GM10266 (cell line): ENCODE measurements at regions not wholly inside any gene's neighbourhood (a gene's known extent, or its start where the extent isn't known, plus 50 kb on each side); places are given as distances from the start of the nearest gene placed in this dataset.

Experiments
- DNase-seq: peaks from one replicate; pipeline ENCODE4 v3.0.0; 2012; ENCODE audit errors: extremely low spot score
- CTCF ChIP-seq: IDR thresholded peaks from 2 replicates; pipeline ENCODE4 v1.5.1; 2012; ENCODE audit warnings: mild to moderate bottlenecking, low read depth; ENCODE audit not compliant: control insufficient read depth, insufficient read depth; ENCODE audit errors: missing control alignments

GRCh38 chr12:130225347-130225746, 63.1 kb downstream of the FZD10 start:
- DNase-seq: no peak
- TF ChIP-seq CTCF: no peak

- TF ChIP-seq CTCF: no peak
- DNase-seq: no peak
Observed at GRCh38 chr12:130226126-130226525, 63.9 kb downstream of the FZD10 start.

GRCh38 chr12:130226771-130227170, 64.5 kb downstream of the FZD10 start:
- TF ChIP-seq CTCF: no peak

GRCh38 chr12:130227641-130228040, 65.4 kb downstream of the FZD10 start:
- no peak for TF ChIP-seq CTCF
- no peak for DNase-seq

More at GRCh38 chr12:130226771-130227170, 64.5 kb downstream of the FZD10 start:
- DNase-seq: no peak

- DNase-seq: no peak
- TF ChIP-seq CTCF: no peak
Observed at GRCh38 chr12:130236446-130236845, 74.2 kb downstream of the FZD10 start.

GRCh38 chr12:130240831-130241590, 78.7 kb downstream of the FZD10 start:
- no peak for DNase-seq
- no peak for TF ChIP-seq CTCF

GRCh38 chr12:130242506-130242905, 80.2 kb downstream of the FZD10 start:
- TF ChIP-seq CTCF: no peak
- DNase-seq: no peak
